Keratinocyte (primary cell): ENCODE measurements at regions not wholly inside any gene's neighbourhood (a gene's known extent, or its start where the extent isn't known, plus 50 kb on each side); places are given as distances from the start of the nearest gene placed in this dataset.

Source experiments
- DNase-seq: peaks from one replicate; pipeline ENCODE4 v3.0.0-alpha.2; 2011; ENCODE audit warnings: low read depth, missing footprints, low spot score
- FAIRE-seq: peaks from 2 replicates; lab custom pipeline; 2011; peaks lifted over from hg19 to GRCh38; lab: Jason Lieb, UNC
- H2AFZ ChIP-seq: 2 replicates; pipeline ENCODE4 v1.6.0; 2012; ENCODE audit warnings: low read length, control low read depth, inconsistent platforms; ENCODE audit not compliant: control insufficient read depth
- H3K27ac ChIP-seq: 2 replicates; pipeline ENCODE4 v1.5.1; 2011; ENCODE audit warnings: low read length; ENCODE audit not compliant: control insufficient read depth, insufficient read depth
- H3K27me3 ChIP-seq: 3 replicates; pipeline ENCODE4 v1.6.0; 2011; ENCODE audit warnings: low read length; ENCODE audit not compliant: control insufficient read depth, insufficient read depth; ENCODE audit errors: extremely low read depth
- H3K36me3 ChIP-seq, 2 experiments: 2 replicates in 1 of 2; 3 replicates in 1 of 2; pipeline ENCODE4 v1.5.1; 2011; ENCODE audit warnings: low read length in 2 of 2, mild to moderate bottlenecking in 1 of 2; ENCODE audit not compliant: control insufficient read depth in 2 of 2, insufficient read depth in 2 of 2; ENCODE audit errors: extremely low read depth in 1 of 2
- H3K4me1 ChIP-seq: 3 replicates; pipeline ENCODE4 v1.5.1; 2011; ENCODE audit warnings: low read length; ENCODE audit not compliant: control insufficient read depth, insufficient read depth; ENCODE audit errors: extremely low read depth
- H3K4me2 ChIP-seq: 3 replicates; pipeline ENCODE4 v1.6.0; 2011; ENCODE audit warnings: low read depth, low read length; ENCODE audit not compliant: control insufficient read depth, insufficient read depth; ENCODE audit errors: extremely low read depth
- H3K4me3 ChIP-seq, 3 experiments: fragments of 200-600 bp in 1 of 3; sonication (generic) in 1 of 3; 2 replicates in 2 of 3; 3 replicates in 1 of 3; pipeline ENCODE4 v1.5.1; 2011 to 2016; ENCODE audit warnings: low read length in 3 of 3, mild to moderate bottlenecking in 3 of 3, control low read depth in 2 of 3, inconsistent platforms in 1 of 3, low read depth in 1 of 3, mixed read lengths in 1 of 3, mixed run types in 1 of 3, moderate library complexity in 1 of 3; ENCODE audit not compliant: control insufficient read depth in 2 of 3, insufficient read depth in 2 of 3; ENCODE audit errors: extremely low read depth in 1 of 3
- H3K79me2 ChIP-seq: 2 replicates; pipeline ENCODE4 v1.6.0; 2012; ENCODE audit warnings: low read length; ENCODE audit not compliant: control insufficient read depth, insufficient read depth
- H3K9ac ChIP-seq: 3 replicates; pipeline ENCODE4 v1.6.0; 2011; ENCODE audit warnings: low read length; ENCODE audit not compliant: control insufficient read depth, insufficient read depth; ENCODE audit errors: extremely low read depth
- H3K9me1 ChIP-seq: 3 replicates; pipeline ENCODE4 v1.6.0; 2011; ENCODE audit warnings: low read length; ENCODE audit not compliant: control insufficient read depth, insufficient read depth; ENCODE audit errors: extremely low read depth
- H3K9me3 ChIP-seq: 2 replicates; pipeline ENCODE4 v1.5.1; 2012; ENCODE audit warnings: low read depth, low read length; ENCODE audit not compliant: control insufficient read depth
- H4K20me1 ChIP-seq: 3 replicates; pipeline ENCODE4 v1.6.0; 2011; ENCODE audit warnings: low read length; ENCODE audit not compliant: control insufficient read depth, insufficient read depth; ENCODE audit errors: extremely low read depth
- CTCF ChIP-seq, 3 experiments: IDR thresholded peaks in 1 of 3; conservative IDR thresholded peaks in 1 of 3; optimal IDR thresholded peaks in 1 of 3; 2 replicates in 2 of 3; 3 replicates in 1 of 3; pipeline versions ENCODE3 to v1.5.1; 2011; ENCODE audit warnings: low read length in 3 of 3, mild to moderate bottlenecking in 3 of 3, moderate library complexity in 2 of 3, control low read depth in 1 of 3, inconsistent platforms in 1 of 3; ENCODE audit not compliant: insufficient read depth in 2 of 3; ENCODE audit errors: extremely low read depth in 1 of 3
- EZH2 ChIP-seq: IDR thresholded peaks from one replicate; pipeline ENCODE4 v1.6.1; 2012; ENCODE audit warnings: inconsistent platforms, mild to moderate bottlenecking, low read length, moderate library complexity
- dilution Hi-C: fragments of 300-500 bp; cut with MboI; formaldehyde crosslinking; loops from one replicate; pipeline ENCODE4 v1.7.0; 2020; ENCODE audit warnings: low sequenced_read_pairs; ENCODE audit not compliant: extremely low pct_ligation_motif_present

- H3K4me3 ChIP-seq: no peak overlapping the region
- H3K9ac ChIP-seq: no peak overlapping the region
- H2AFZ ChIP-seq: no peak overlapping the region
- H3K27me3 ChIP-seq: no peaks in the 10 kb centered on the region
- no peak overlapping the region for H3K27ac ChIP-seq
- no peak overlapping the region for H3K4me2 ChIP-seq
- DNase-seq (no peak), FAIRE-seq (no peak)
- no peaks in the 10 kb centered on the region for H3K9me1 ChIP-seq
- H3K79me2 ChIP-seq: no peaks in the 10 kb centered on the region
- dilution Hi-C loops: no loop called here
- TF ChIP-seq CTCF (optimal IDR thresholded peaks at IDR 0.05 in 1 of 3, IDR thresholded peaks at IDR 0.05 in 1 of 3, conservative IDR thresholded peaks at IDR 0.05 in 1 of 3; ENCODE audit: extremely low read depth in 1 of 3, insufficient read depth in 2 of 3, low read length in 3 of 3) (no peak), EZH2 (no peak)
- no peaks in the 10 kb centered on the region for H4K20me1 ChIP-seq
- H3K9me3 ChIP-seq: no peaks in the 10 kb centered on the region
- H3K4me1 ChIP-seq: peaks cover 6% of the 10 kb centered on the region
- no peaks in the 10 kb centered on the region for H3K36me3 ChIP-seq
These were observed 106.6 kb upstream of the ATP6AP2 start for GRCh38 chrX:40474205-40474626.

GRCh38 chrX:40473460-40474204 is 107.1 kb upstream of the ATP6AP2 start:
- H4K20me1 ChIP-seq: no peaks in the 10 kb centered on the region
- no peaks in the 10 kb centered on the region for H3K9me3 ChIP-seq
- H3K4me2 ChIP-seq: no peak overlapping the region
- no peaks in the 10 kb centered on the region for H3K79me2 ChIP-seq
- no peak overlapping the region for H2AFZ ChIP-seq
- no peaks in the 10 kb centered on the region for H3K9me1 ChIP-seq
- H3K27me3 ChIP-seq: no peaks in the 10 kb centered on the region
- FAIRE-seq: no peak
- no peak for DNase-seq
- no peak for TF ChIP-seq EZH2
- TF ChIP-seq CTCF (optimal IDR thresholded peaks at IDR 0.05 in 1 of 3, IDR thresholded peaks at IDR 0.05 in 1 of 3, conservative IDR thresholded peaks at IDR 0.05 in 1 of 3; ENCODE audit: extremely low read depth in 1 of 3, insufficient read depth in 2 of 3, low read length in 3 of 3): no peak
- no peak overlapping the region for H3K4me3 ChIP-seq
- no peak overlapping the region for H3K27ac ChIP-seq
- no peak overlapping the region for H3K9ac ChIP-seq
- H3K4me1 ChIP-seq: peaks cover 6% of the 10 kb centered on the region
- no peaks in the 10 kb centered on the region for H3K36me3 ChIP-seq
- dilution Hi-C loops: no loop called here
